NOMO-1 (cell line): ENCODE measurements at regions not wholly inside any gene's neighbourhood (a gene's known extent, or its start where the extent isn't known, plus 50 kb on each side); places are given as distances from the start of the nearest gene placed in this dataset.
A peak's percentile ranks its signal among the peaks of the same experiment; 100 is the strongest.
"Not testable (repeated sequence)": the region's sequence is repeated elsewhere in the genome, so short reads cannot be mapped to it uniquely, and the experiment has no call there.

Experiments used
- DNase-seq, 2 experiments: peaks; one replicate each; lab custom pipeline; 2025; ENCODE audit not compliant: unreplicated experiment in 2 of 2; lab: John Stamatoyannopoulos, UW

- DNase-seq: no peak
Measured at GRCh38 chr15:94970096-94970495, 738.7 kb downstream of the MCTP2 start.

- DNase-seq: no peak
Measured at GRCh38 chr15:94970802-94971201, 739.4 kb downstream of the MCTP2 start.

DNA sequence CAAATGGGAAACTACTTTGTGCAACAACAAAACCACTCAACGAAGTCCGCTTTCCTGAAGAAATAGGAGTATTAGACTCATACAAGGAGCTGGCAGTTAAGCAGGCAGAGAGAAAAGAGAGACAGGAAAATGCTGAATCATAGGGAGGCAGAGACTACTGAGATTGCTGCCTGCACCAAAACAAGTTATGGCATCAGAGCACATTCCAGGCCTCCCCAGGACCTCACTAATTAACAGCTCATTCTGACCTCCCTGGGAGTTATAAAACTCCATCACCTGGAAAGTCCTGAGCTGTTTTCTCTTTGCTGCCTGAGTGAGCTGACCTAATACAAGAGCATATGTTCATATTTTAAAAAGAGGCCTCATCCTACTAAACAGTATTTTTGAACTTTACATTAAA, 741.0 kb downstream of the MCTP2 start:
- no peak for DNase-seq

DNA sequence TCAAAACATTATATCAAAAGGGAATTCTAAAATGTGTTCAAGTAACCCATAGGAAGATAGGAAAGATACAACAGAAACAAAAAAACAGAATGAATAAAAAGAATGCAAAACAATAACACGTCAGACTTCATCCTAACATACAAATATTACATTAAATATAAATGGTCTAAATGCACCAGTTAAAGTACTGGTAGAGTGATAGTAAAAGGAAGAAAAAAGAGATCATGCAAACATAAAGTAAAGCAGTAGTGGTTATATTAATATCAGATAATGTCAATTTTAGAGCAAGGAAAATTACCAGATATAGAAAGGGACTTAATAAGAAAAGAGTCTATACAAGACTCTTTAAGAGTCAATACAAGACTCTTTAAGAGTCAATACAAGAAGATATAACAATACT, 755.7 kb downstream of the MCTP2 start:
- no peak for DNase-seq

- DNase-seq: no peak
Measured at GRCh38 chr15:94991718-94992117, 760.4 kb downstream of the MCTP2 start.

DNA sequence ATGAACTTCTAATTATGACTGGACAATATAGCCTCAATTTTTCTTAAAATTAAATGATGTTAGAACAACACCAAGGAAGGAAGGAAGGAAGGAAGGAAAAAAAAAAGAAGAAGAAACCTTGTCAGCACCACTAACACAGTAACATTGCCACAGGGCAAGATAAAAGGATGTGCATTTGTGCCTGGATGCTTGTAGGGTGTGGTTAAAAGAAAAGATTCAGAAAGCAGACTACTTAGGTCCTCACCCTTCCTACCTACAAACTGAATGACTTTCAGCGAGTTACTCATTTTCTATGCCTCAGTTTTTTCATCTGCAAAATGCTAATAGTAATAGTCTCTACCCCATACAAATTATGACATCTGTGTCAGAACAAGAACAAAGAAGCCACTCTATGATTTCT, 778.3 kb downstream of the MCTP2 start:
- no peak for DNase-seq

GRCh38 chr15:95013381-95013780, 782.0 kb downstream of the MCTP2 start:
- no peak for DNase-seq

- DNase-seq: no peak
Measured at GRCh38 chr15:95016511-95017229, 785.3 kb downstream of the MCTP2 start.

DNA sequence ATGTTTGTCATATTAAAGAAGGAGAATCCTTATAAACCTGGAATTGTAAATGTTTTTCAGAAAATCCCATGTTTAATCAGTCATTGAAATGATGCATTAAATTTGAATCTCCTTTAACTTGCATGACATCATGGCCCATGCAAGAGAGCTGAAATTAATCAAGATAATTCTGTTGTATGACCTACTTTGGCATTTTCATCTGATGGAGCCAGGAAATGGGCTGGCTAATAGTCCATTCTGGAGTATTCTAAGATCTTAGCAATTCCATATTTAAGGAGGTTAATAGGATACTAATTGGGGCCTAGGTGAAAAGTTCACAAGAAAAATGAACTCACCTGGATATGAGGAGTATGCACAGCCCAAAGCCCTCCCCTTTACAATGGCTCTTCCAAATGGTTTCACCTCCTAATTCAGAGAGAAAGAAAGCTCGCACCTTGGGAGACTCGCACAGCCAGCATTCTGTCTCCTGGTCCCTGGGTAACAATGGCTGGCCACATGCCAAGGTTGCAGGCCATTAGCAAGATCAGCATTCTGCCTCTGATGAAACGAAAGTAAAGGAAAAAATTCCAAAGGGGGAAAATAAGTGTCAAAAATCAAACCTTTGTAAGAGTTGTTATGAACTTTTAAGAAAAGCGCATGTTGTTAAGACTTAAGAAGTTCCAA, 786.4 kb downstream of the MCTP2 start:
- DNase-seq: no peak

- no peak for DNase-seq
Measured at GRCh38 chr15:95018888-95019545, 787.7 kb downstream of the MCTP2 start.

DNA sequence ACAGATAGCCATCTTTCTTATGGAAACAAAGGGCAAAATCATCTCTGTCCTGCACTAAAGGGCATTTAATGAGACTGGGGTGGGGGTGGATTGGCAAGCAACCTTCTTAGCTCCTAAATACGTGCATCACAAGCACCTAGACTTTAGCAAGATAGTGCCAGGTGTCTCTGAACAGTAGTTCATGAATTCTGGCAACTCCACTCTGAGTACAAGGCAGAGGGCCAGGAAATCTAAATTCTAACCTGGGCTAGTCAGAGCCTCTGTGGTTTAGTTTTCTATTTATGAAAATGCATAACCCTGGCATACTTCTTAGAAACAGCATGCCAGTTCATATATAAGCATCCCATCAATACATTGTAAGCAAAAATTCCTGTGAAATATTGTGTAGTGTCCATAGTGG, 788.5 kb downstream of the MCTP2 start:
- DNase-seq: no peak

DNA sequence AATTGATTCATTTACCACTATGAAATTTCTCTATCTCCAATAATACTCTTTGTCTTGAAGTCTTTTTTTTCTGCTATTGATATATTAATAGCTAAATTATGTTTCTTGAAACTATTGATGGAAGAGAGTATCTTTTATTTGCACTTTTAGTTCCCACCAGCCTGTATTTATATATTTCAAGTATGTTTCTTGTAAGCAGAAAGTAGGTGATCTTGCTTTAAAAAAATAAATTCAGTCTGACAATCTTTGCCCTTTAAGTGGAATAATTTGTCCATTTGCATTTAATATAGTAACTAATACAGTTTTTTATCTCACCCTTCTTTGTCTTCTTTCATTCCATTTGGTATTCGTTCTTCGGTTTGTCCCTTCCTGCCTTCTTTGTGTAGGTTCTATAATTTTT, 790.5 kb downstream of the MCTP2 start:
- no peak for DNase-seq

- DNase-seq: peak; percentile 0 to 43
Measured at GRCh38 chr15:95024351-95024750, 793.0 kb downstream of the MCTP2 start.

DNA sequence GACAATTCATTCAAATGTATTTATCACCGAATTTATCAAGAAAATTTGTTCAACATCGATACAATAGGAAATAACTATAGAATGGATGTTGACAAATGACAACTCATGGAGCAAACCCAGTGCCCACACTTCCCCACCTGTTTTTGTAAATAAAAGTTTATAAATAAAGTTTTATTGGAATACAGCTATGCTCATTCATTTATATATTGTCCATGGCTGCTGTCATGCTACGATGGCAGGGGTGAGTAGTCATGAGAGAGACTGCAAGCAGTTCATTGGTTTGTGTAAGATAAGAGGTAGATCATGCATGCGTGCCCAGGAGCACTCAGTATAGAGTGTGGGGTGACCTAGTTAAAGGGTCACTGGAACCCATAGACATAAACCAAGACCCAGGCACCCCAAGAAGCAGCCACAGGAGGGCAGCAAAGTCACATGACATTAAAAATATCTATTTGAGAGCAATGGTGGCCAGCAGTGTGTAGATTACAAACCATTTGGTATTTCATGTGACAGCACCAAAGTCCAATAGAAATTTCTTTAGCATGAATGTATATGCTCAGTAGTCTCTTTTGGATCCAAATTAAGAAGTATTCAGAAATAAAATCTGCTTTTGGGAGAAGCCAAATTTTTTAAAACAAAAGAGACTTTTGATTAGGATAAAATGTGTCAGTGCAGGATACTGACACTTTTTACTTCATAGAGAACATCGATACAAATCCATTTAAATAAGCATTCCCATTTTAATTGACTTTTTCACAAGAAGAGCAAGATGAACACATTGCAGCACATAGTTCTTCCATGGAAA, 794.8 kb downstream of the MCTP2 start:
- peak; percentile 14 to 20 for DNase-seq

DNA sequence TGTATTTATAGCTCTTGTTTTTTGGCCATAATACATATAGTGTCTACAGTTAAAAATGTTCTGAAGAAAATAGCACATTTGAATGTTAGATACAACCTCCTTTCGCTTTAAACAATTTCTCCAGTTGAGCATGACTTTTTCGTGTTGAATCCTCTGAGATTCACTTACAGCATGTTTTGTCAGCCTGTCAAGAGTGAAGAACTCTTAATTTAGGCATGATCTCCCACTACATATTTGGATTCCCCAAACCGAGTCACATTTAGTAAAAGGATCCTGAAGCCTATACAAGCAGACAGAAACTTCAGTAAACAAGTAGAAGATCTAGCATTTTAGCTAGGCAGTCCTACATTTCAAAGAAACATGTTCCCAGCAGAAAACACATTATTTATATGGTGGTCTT, 796.6 kb downstream of the MCTP2 start:
- no peak for DNase-seq

GRCh38 chr15:95032156-95032555, 800.8 kb downstream of the MCTP2 start:
- DNase-seq: no peak

DNA sequence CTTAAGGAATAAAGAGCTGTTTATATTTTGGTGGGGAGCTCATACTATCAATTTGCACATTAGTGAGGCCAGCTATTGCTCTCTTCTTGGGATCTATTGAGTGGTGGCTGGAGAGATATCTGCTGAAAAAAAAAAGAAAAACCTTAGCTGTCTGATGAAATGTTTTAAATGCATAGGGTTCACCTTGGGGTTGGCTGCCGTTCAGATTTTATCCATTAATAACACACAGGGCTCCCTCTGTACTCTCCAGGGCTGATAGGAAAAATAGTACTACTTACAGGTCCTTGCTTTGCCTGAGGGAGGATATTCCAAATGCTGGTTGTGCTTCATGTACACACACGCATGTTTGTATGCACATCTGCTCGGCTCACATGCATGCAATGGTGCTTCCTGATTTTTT, 803.7 kb downstream of the MCTP2 start:
- no peak for DNase-seq

DNA sequence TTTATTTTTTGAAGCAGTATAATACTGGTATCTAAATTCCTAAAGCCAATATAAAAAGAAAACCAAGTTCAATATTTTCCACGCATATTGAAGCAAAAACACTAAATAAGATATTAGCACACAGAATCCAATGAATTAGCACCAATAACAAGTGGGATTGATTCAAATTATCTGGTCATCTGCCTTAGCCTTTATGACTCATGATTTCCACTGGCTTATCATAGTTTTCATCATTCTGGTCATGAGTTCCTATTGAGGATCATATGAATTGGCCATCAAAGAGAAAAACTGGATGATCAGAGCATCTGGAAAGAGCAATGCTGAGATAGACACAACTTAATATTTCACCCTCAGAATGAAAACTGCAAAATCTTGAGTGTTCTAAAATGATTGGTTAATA, 809.9 kb downstream of the MCTP2 start:
- DNase-seq: no peak

DNA sequence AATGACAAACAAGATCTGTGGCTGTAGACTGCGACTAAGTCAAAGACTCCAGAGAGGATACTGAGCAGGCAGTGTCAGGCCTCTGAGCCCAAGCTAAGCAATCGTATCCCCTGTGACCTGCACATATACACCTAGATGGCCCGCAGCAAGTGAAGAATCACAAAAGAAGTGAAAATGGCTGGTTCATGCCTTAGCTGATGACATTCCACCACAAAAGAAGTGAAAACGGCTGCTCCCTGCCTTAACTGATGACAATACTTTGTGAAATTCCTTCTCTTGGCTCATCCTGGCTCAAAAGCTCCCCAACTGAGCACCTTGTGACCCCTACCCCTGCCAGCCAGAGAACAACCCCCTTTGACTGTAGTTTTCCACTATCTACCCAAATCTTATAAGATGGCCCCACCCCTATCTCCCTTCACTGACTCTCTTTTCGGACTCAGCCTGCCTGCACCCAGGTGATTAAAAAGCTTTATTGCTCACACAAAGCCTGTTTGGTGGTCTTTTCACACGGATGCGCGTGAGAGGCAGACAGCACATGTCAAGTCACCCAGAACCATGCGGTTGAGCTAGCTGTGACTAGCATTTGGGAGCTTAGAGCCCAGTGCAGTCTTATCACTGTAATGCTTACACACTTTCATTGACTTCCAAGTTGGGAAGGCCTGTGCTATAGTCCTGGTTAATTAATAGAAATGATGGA, 812.0 kb downstream of the MCTP2 start:
- DNase-seq: not testable (repeated sequence)

DNA sequence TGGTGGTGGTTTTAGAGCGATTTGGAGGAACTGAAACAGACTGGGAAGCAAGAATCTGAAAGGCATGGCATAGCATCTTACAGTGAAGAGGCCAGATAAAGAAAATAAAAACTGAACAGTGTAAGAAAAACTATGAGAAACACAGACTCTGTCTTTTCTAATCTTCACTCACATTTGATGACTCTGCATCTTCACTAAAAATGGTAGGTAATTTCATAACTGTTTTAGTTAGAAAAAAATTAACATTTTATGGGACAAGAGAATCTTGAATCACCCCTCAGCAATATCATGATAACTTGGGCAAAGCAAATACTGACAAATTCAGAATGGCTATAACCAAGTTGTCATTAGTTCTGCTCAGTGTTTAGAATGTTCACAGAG, 812.6 kb downstream of the MCTP2 start:
- DNase-seq: no peak
